Hematopoietic multipotent progenitor cell treated with erythropoietin and hydrocortisone succinate and interleukin-3 and kit ligand, for 17 days (in vitro differentiated cells): ENCODE measurements at regions not wholly inside any gene's neighbourhood (a gene's known extent, or its start where the extent isn't known, plus 50 kb on each side); places are given as distances from the start of the nearest gene placed in this dataset.

Source experiments
- DNase-seq: peaks from one replicate; pipeline ENCODE4 v3.0.0-alpha.2; 2015; ENCODE audit warnings: low spot score

DNA sequence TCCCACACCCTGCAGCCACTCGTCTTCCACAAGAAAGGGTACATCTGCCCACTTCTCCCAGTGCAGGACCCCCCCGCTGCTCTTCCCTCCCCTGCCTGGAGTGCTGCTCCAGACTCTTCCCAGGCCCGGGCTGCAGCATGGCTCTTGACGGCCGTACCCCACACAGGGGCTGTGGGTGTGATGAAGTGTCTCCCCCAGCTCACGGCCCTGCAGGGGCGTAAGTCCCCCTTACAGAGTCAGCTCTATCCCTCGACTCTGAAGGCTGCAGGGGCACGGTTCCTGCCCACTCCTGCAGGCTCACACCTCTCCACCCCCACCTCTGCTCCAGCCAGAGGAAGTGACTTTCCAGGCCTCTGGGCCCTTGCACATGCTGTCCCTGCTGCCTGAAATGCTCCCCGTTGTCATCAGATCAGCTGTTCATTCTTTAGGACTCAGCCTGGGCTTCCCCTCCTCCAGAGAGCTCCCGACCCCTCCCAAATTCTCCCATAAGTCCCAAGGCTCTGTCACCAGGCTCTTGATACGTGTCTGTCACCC is 180.6 kb upstream of the IER5L start:
- no peak for DNase-seq

DNA sequence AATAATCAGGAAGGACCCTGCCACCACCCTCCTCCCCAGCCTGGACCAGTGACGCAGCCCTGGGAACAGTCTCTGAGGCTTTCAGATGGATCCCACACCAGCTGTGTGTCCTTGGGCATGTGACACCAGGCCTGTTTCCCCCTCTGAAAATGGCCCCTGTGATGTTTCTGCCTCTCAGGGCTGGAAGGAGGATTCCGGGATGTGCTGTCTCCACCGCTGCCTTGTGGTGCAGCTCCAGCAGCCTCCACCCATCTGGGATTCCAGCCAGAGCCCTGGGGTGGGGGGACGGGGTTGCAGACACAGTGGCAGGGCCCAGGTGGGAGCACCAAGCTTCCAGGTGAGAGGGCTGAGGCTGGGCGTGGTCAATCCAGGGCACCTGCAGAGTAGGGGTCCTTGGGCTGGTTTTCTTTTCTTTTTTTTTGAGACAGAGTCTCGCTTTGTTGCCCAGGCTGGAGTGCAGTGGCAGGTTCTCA is 179.7 kb upstream of the IER5L start:
- DNase-seq, result no peak

DNA sequence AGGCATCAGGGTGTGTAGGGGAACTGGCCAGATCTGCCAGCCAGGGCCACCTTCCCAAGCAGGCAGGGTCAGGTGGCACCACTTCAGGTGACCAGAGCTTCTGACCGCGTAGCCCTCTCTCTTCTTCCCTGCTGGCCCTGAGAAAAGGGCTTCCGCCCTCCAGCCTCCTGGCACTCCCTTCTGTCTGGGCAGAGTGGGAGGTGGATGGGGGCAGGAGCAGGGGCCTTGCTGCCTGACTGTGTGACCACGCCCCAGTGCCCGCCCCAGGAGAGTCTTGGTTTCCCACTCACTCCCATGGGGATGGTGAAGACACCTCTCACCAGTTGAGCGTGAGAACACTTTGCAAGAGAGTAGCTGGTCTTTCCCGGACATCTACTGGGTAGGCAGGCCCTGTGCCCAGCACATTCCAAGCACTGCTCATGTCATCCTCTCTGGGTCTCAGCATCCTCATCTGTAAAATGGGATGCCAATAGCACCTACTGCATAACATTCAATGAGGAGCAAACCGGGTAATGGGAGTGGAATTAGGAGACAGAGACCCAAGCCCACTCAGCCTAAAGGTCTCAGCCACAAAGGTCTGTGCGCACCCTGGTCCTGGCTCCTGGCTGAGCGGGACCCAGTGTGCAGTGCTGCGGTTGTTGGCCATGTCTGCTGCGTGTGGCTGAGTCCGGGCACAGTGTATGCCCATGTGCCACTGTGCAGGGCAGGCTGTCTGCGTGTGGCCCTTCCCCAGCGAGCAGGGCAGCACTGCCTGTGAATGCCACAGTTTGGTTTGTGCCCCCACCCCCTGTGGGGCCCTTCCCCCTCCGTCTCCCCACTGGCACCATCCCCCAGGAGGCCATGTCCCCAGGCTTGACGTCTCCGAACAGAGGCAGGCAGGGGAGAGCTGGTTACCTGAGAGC is 179.1 kb upstream of the IER5L start:
- no peak for DNase-seq

DNA sequence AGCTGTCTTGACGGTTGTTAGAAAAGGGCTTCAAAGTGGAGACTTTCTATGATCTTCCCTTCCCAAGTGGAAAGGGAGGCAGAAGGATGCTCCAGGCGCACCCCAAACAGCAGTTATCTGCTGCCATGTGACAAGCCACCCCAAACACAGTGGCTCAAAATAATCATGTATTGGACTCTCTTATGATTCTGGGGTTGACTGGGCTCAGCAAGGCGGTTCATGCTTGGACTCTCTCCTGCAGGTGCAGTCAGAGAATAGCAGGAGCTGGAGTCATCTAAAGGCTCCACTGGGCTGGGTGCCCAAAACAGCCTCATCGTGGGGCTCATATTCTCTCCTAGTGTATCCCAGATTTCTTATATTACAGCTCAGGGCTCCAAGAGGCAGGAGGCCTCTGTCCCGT is 177.6 kb upstream of the IER5L start:
- no peak for DNase-seq

DNA sequence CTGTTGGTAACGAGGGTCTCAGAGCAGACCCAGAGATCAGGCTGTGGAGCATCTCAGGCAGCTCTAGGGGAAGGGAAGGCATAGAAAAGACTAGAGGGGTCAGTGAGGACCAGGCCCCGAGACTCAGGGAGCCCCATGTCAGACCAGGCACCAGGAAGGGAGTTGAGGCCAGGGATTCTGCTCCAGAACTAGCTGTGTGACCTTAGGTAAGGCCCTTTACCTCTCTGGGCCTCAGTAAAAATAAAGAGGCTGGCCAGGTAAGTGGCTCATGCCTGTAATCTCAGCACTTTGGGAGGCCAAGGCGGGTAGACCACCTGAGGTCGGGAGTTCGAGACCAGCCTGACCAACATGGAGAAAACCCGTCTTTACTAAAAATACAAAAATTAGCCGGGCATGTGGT is 176.4 kb upstream of the IER5L start:
- no peak for DNase-seq

DNA sequence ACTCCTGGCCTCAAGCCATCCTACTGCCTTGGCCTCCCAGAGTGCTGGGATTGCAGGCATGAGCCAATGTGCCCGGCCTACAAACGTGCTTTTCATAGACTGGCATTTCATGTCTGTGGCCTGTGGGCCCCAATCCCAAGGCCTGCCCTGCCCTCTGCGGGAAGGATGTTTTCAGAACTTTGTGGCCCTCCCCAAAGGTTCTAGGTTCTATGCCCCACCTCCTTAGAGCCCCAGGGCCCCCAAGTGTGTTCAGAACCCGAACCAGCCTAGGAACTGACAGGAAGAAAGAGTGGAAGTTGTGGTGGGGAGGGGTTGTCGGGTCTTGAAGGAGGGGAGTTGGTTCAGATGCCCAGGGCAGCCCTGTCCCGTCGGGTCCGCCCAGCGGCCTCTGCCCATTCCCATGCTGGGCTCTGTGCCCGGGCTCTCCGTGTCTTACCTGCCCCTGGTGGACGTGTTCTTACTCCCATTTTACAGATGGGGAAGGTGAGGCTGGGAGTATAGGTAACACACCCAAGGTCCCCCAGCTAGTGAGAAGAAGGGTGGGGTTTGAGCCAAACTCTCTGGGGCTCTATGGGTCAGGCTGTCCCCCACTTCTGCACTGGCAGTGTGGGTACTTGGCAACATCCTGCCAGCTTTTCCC is 175.8 kb upstream of the IER5L start:
- DNase-seq, result no peak

DNA sequence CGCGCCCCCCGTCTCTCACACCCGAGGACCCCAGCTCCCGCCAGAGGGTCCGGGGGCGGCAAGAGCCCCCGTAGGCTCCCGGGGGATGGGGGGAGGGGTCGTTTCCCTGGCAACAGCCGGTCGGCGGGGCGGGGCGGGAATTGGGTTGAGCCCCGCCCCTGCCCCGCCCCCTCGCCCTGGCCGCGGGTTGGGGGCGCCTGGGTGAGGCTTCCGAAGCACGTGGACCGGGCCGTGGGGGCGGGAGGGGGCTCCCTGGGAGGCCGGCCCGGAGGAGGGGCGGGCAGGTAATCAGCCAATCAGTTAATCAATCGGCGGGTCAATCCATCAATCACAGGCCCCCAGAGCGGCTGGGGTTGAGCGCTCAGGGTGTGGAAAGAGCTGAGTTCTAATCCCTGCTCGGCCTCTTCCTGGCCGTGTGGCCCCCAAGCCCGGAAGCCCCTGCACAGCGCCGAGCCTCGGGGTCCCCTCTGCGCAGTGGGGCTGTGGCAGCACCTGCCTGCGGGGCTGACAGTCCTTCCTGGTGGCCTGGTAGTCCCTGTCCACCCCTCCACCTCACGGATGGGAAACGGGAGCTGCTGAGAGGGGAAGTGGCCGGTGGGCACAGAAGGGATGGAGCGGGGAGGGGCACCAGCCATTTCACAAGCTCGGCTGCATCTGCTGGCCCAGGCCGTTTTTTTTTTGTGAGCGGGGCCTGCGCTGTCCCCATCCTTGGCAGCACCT is 174.2 kb upstream of the IER5L start:
- DNase-seq, result no peak

DNA sequence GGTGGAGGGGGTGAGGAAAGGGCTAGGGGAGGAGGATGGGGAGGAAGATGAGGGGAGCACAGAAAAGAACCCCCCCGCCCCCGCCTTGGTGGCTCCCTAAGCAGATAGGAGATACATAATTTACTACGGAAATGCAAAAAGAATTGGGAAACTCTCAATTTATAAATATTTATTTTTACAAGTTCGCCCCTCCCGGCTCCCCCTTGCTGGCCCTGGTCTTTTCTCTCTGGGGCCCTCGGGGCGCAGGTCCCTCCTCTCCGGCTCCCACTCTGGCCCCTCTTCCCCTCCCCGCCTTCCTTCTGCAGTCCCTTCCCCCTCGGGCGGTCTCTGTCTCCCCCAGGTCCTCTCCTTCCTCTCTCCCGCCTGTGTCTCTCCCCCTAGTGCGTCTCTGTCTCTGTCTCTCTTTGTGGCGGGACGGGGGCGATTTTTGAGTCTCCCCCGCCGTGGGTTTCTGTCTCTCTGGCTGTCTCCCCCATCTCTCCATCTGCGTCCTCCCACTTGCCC is 173.6 kb upstream of the IER5L start:
- no peak for DNase-seq

DNA sequence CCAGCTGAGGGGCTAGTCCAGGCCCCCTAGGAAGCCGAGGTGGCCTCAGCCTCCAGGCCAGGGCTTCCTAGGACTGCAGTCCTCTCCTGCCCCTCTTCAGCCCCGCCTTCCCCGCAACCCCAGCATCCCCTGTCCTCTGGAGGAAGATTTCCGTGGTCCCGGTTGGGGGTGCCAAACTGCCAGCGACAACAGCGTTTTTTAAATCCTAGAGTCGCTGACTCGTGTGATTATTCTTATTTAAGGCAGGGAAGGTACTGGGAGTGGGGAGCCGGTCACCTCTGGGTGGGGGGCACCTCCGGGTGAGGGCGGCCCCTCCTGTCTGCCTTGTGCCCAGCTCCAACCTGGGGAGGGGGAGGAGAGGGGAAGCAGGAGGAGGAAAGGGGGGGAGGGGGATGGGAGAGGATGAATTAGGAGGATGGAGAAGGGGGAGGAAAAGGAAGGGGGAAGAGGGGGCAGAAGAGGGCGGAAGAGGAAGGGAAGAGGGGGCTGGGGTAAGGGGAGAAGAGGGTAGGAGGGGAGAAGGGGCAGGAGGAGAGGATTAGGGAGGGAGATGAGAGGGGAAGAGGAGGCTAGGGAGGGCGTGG is 173.1 kb upstream of the IER5L start:
- DNase-seq, result no peak

DNA sequence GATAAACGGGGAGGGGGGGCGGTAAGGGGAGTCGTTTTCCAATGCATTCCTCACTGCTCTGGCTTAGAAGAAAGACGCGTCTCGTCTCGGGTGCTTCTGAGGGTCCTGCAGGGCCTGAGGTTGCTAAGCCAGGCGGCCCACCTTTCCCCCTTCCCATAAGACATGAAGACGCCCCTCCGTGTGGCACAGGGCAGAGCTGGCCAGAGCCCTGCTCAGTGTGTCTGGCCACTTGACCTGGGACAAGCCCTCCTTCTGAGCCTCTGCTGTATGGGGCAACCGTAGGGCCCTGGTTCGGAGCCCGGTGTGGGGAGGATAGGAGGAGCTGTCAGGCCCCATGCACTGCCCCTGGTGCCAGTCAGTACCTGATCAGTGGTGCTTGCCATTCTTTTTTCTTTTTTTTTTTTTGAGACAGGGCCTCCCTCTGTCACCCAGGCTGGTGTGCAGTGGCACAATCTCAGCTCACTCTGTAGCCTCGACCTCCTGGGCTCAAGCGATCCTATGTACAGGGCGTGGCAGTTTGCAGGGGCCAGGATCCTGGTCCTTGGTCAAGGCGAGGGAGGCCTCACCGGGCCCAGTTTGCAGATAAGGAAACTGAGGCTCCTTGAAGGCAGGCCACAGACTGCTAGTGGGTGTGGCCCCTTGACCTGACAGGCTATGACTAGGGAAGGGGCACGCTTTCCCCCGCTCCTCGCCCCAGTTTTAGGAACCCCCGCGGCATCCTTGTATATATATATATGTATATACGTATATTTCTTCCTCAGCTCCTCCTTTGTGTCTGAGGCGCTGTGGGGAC is 172.3 kb upstream of the IER5L start:
- DNase-seq, result no peak

DNA sequence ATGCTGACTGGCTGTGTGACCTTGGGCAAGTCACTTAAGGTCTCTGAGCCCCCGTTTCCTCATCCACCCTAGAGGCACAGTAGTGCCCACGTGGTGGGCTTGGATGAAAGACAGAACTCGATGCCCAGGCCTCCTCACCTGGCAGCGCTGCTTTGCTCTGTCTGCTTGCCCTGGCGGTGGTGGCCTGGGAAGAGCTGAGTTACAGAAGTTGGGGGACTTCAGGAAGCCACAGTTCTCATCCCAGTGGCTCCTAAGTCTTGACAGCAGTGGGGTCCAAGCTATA is 171.5 kb upstream of the IER5L start:
- no peak for DNase-seq

DNA sequence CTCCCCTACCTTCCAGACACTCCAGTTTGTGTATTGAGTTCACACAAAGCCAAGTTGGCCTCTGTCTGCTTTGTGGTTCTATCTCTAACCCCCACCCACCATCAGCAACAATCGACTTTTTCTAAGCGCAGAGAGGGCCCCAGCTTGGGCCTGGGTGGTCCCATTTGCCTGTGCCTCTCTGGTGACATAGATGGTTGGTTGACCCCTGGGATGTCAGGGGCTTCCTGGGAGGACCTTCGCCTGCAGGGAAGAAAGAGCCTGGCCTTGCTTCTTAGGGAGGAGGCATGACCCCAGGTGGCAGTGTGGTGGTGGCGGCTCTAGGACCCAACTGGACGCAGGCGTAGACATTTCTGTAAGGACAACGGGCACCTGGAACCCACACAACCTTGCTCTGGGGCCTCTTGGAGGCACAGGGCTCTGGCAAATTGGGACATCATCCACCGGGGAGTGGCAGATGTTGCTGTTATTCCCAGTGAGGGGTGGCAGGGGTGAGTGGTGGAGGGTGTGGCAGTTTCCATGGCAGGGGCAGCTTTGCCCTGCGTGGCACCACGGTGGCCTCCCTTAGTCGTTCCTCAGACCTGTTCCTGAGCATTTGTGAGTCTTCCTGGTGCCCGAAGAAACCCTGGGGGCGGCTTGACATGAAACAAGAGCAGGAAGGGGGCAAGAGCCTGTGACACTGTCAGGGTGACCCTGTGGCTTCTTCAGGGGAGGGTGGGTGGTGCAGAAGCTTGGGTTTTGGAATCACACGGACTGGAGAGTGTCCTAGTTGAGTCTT is 171.0 kb upstream of the IER5L start:
- no peak for DNase-seq

DNA sequence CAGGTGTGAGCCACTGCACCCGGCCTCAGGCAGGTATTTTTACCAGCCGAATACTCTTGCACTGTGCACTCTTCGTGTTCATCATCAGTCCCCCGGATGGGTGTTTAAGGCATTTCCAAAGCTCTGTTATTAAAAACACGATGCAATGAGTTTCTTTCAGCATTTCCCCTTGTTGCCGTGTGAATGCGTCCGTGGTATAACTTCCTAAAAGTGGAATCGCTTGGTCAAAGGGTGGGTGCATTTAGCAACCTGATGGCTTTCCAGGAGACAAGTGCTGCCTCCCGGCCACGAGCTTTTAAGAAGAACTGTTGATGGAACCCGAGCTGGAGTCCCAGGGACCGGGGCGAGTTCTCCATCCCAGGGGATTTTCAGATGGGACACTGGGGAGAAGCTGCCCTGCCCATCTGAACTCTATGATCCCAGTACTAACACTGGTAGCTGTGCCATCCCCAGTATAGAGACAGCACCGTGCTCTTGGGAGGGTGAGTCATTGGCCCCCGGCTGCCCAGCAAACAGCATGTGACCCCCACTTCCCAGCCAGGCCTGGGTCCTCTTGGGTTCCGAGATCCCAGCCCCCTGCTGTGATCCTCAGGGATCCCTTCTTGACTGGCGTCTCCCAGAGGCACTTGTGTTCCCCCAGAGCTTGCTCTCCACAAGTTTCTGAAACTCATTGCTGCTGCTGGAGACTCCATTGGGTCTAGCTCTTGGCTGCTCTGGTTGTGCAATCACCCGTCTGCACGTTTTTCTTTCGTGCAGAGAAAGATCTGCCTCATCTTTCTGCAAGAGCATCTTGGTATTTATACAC is 169.5 kb upstream of the IER5L start:
- DNase-seq, result no peak

DNA sequence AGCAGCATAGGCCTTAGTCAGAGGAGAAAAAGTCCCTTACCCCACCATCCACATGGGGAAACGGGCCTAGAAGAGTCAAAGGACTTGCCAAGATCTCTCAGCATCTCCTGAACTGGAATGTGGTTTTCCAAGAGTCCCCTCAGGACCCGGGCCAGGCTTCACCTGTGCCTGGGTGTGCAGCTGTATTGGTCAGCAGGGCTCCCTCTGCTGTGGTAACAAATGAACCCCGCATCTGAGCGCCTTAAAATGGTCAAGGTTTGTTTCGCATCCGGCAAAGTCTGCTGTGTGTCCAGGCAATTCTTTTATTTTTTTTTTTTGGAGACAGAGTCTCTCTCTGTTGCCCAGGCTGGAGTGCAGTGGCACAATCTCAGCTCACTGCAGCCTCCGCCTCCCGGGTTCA is 168.0 kb upstream of the IER5L start:
- no peak for DNase-seq

DNA sequence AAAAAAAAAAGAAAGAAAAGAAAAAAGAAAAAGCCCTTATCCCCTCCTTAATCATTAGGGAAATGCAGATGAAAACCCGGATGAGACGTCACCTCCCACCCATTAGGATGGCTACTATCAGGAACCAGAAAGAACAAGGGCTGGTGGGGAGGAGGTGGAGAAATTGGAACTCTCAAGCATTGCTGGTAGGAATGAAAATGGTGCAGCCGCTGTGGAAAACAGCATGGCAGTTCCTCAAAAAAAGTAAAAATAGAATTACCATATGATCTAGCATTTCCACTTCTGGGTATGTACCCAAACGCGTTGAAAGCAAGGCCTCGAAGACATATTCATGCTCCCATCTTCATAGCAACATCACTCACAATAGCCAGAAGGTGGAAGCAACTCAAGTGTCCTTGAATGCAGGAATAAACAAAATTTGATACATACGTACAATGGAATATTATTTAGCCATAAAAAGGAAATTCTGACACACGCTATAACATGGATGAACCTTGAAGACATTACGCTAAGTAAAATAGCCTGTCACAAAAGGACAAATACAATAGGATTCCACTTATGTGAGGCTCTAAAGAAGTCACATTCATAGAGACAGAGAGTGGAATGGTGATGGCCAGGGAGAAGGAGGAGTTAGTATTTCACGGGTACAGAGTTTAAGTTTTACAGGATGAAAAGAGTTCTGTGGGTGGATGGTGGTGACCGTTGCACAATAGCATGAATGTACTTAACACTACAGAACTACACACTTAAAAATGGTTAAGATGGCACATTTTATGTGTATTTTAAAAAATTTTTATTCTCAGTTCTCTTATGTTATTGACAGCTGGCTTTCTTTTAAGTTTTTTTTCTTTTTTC is 166.8 kb upstream of the IER5L start:
- DNase-seq, result no peak

DNA sequence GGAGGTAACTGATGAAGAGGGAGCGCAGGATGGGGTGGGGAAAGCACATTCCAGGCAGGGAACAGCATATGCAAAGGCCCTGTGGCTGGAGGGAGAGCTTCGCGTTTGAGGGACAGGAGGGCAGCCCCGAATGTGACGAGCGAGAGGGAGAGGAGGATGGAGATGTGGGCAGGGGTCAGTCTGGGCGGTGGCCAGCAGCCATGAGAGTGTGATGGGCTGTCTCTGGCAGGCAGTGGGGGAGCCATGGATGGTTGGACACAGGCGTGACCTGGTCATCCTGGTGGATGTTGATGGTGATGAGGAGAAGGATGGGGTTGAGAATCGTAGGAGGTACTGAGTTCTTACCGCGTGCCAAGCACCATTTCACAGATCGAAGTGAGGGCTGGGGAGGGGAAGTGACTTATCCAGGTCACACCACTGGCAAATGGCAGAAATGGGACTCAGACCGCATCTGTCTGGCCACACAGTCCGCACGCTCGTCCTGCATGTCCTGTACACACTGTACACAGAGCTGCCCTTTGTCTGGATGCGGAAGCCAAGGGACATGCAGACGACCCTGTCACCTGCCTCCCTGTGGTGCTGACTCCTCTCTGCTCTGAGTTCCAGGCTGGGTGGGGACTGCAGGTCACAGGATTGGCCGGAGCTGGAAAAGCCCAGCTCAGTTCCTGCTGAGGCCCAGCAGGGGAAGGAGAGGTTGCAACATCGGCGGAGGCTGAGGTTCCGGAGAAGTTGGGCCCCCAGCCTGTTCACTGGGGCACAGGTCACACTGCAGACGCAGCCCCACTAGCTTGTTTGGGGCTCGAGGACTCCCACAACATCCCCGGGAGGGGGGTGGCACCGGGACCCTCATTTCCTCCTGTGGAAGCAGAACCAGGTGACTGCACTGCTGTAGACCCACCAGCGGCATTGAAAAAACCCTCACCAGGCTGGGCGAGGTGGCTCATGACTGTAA is 165.6 kb upstream of the IER5L start:
- no peak for DNase-seq

DNA sequence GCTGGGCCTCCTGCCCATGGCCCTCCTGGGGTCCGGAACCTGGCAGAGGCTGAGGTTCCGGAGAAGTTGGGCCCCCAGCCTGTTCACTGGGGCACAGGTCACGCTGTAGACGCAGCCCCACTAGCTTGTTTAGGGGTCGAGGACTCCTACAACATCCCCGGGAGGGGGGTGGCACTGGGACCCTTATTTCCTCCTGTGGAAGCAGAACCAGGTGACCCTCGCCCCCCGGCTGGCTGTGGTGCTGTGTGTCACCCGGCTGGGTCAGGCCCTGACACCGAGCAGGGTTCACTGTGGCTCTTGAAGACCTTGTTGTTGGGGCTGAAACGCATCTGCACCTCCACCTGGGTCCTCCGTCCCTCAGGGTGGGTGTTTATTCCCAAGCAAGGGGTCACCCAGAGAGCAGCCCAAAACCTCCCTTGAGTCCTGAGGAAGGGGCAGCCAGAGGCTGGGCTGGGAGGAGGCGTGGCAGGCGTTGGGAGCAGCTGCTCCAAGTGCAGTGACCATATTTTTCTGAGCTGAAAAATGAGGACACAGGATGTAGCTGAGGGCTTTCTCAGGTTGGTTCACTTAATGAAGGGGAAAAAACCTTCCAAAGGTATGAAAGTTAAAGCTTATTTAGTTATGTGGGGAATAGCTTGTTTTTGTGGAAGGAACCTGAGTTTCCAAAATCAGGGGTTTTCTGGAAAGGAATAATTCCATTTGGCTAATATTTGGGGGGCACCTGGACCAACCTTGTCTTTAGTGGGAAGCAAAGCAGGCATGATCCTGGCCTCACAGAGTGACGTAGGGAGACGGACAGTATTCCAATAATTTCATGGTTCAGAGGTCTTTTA is 164.7 kb upstream of the IER5L start:
- DNase-seq, result no peak
